ENCODE measurements at regions not wholly inside any gene's neighbourhood (a gene's known extent, or its start where the extent isn't known, plus 50 kb on each side); places are given as distances from the start of the nearest gene placed in this dataset.

DNA sequence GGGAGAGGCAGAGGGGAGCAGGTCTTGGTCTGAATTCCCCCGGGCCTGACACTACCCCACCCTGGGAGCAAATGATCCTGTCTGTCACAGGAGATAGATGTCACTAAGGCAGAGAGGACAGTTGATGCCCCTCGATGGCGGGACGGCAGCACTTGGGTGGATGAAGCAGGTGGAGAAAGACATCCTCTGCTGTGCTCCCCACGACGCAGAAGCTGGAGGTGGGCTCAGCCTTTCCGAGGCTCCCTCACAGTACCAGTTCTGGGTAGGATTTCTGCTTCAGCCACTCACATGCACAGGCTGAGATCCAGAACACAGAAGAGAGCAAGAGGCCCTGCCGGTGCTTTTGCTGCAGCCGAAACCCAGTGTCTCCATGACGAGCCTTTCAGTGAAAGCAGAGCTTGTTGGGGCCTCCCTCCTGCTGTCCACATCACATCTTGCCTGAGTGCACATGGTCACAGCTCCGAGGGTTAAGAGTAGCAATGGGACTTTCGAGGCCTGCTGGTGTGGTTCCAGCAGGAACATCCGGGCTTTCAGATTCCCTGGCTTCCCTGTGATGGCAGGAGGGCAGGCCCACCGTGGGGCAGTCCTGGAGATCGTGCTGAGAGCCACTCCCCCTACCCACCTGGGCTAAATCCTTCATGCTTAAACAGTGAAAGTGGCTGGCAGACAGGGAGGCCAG is 107.3 kb upstream of the PRR20G start:
- no peak overlapping the region for H3K27ac ChIP-seq
- ATAC-seq (ENCODE audit: insufficient number of reproducible peaks, low FRiP score, low read depth) = no peak

DNA sequence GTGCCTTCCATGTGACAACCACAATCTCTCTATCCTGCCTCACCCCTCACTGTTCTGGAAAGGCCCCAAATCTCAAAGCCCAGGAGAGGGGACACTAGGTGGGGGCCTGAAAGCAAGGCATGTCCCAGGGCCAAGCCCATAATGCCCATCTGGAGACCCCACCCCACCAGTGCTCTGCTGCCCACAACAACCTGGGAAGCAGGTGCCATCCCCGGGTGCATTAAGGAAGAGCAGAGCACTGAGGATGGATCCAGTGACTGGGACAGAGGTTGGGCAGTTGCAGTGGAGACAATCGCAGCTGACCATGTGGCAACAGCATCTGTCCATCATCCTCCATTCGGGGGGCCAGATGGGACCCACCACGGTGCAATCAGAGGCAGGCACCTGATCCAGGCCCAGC is 106.2 kb upstream of the PRR20G start:
- H3K27me3 ChIP-seq (replicated peaks; ENCODE audit: insufficient read depth) = no peaks in the 10 kb centered on the region
- ATAC-seq (ENCODE audit: insufficient number of reproducible peaks, low FRiP score, low read depth) (no peak), DNase-seq (ENCODE audit: low spot score) (no peak)
- no peak overlapping the region for H3K27ac ChIP-seq
- no peaks in the 10 kb centered on the region for H3K4me1 ChIP-seq (ENCODE audit: control insufficient read depth in 1 of 2, low read depth in 2 of 2)
- H3K4me3 ChIP-seq = no peak overlapping the region
- H3K9me3 ChIP-seq = no peaks in the 10 kb centered on the region
- H3K36me3 ChIP-seq = no peaks in the 10 kb centered on the region
- TF ChIP-seq, protein P1, sequence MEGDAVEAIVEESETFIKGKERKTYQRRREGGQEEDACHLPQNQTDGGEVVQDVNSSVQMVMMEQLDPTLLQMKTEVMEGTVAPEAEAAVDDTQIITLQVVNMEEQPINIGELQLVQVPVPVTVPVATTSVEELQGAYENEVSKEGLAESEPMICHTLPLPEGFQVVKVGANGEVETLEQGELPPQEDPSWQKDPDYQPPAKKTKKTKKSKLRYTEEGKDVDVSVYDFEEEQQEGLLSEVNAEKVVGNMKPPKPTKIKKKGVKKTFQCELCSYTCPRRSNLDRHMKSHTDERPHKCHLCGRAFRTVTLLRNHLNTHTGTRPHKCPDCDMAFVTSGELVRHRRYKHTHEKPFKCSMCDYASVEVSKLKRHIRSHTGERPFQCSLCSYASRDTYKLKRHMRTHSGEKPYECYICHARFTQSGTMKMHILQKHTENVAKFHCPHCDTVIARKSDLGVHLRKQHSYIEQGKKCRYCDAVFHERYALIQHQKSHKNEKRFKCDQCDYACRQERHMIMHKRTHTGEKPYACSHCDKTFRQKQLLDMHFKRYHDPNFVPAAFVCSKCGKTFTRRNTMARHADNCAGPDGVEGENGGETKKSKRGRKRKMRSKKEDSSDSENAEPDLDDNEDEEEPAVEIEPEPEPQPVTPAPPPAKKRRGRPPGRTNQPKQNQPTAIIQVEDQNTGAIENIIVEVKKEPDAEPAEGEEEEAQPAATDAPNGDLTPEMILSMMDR (IDR thresholded peaks at IDR 0.05) = no peak

More for the DNA sequence above, 107.3 kb upstream of the PRR20G start:
- H3K4me1 ChIP-seq (ENCODE audit: control insufficient read depth in 1 of 2, low read depth in 2 of 2) = no peaks in the 10 kb centered on the region
- H3K27me3 ChIP-seq (replicated peaks; ENCODE audit: insufficient read depth) = no peaks in the 10 kb centered on the region
- H3K4me3 ChIP-seq = no peak overlapping the region
- H3K9me3 ChIP-seq = no peaks in the 10 kb centered on the region
- no peaks in the 10 kb centered on the region for H3K36me3 ChIP-seq
- no peak for DNase-seq (ENCODE audit: low spot score)
- TF ChIP-seq, protein P1 (IDR thresholded peaks at IDR 0.05) = no peak

DNA sequence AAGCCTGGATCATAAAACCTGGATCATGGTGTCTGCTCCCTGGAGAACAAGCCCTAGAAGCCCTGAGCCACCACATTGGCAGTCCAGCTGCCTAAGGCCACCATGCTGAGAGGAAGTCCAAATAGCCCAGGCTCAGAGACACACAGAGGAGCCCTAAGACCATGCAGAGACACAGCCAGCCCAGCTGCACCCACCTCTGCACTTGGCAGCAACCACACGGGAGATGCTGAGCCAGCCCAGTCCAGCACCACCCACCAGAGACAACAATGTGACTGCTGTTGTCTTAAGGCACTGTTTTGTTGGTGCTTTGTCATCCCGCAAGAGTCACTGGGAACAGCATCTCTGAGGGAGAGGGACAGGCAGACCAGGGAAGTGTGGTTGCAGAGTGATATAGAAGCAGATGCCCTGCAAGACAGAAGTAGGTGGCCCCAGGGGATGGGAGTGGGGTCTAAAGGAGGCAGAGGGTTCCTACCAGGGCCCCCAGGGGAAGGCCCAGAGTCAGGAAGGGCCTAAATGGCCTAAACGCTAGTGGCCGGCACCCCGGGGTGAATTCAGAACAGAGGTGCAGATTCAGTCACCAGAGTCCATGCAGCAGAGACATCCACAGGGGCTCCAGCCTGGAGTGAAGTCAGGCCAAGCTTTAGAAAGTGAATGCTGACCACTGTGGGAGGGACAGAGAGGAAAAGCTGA is 105.4 kb upstream of the PRR20G start:
- Histone ChIP-seq H3K36me3 (no peaks in the 10 kb centered on the region), H3K4me3 (no peak overlapping the region), H3K27ac (no peak overlapping the region), H3K9me3 (no peaks in the 10 kb centered on the region), H3K4me1 (ENCODE audit: control insufficient read depth in 1 of 2, low read depth in 2 of 2) (no peaks in the 10 kb centered on the region), H3K27me3 (replicated peaks; ENCODE audit: insufficient read depth) (no peaks in the 10 kb centered on the region)
- TF ChIP-seq, protein P1 (IDR thresholded peaks at IDR 0.05) = no peak
- DNase-seq (ENCODE audit: low spot score) (no peak), ATAC-seq (ENCODE audit: insufficient number of reproducible peaks, low FRiP score, low read depth) (no peak)

- Histone ChIP-seq H3K27ac (no peak overlapping the region), H3K36me3 (no peaks in the 10 kb centered on the region), H3K27me3 (replicated peaks; ENCODE audit: insufficient read depth) (no peaks in the 10 kb centered on the region), H3K4me3 (no peak overlapping the region), H3K4me1 (ENCODE audit: control insufficient read depth in 1 of 2, low read depth in 2 of 2) (no peaks in the 10 kb centered on the region), H3K9me3 (no peaks in the 10 kb centered on the region)
- ATAC-seq (ENCODE audit: insufficient number of reproducible peaks, low FRiP score, low read depth) (no peak), DNase-seq (ENCODE audit: low spot score) (no peak)
- TF ChIP-seq, protein P1 (IDR thresholded peaks at IDR 0.05) = no peak
Measured at GRCh38 chr3:127392156-127392490, 104.3 kb upstream of the PRR20G start.

- no peak for DNase-seq (ENCODE audit: low spot score)
- Histone ChIP-seq H3K4me3 (no peak overlapping the region), H3K4me1 (ENCODE audit: control insufficient read depth in 1 of 2, low read depth in 2 of 2) (no peaks in the 10 kb centered on the region), H3K9me3 (no peaks in the 10 kb centered on the region), H3K27me3 (replicated peaks; ENCODE audit: insufficient read depth) (no peaks in the 10 kb centered on the region), H3K36me3 (no peaks in the 10 kb centered on the region), H3K27ac (no peak overlapping the region)
- TF ChIP-seq, protein P1 (IDR thresholded peaks at IDR 0.05) = no peak
- no peak for ATAC-seq (ENCODE audit: insufficient number of reproducible peaks, low FRiP score, low read depth)
Measured at GRCh38 chr3:127391436-127392155, 103.8 kb upstream of the PRR20G start.

Data from thoracic aorta (tissue), 2 donors.